Activated T-helper 17 cell treated with anti-CD3 and anti-CD28 coated beads, Interleukin-2, amount 50 U/mL, for 72 hours (primary cell): ENCODE measurements at regions not wholly inside any gene's neighbourhood (a gene's known extent, or its start where the extent isn't known, plus 50 kb on each side); places are given as distances from the start of the nearest gene placed in this dataset.

Source experiments
- ATAC-seq: fragments of 150-1000 bp; cut with Tn5 transposase; replicated peaks from 2 replicates; pipeline ENCODE4 v1.10.0; 2021; ENCODE audit warnings: mild to moderate bottlenecking, moderate library complexity
- H3K27ac Mint-ChIP-seq: one replicate; pipeline ENCODE4 v1.8.0; 2022; ENCODE audit warnings: mixed read lengths
- H3K27me3 Mint-ChIP-seq: one replicate; pipeline ENCODE4 v1.8.0; 2022; ENCODE audit warnings: mixed read lengths
- H3K36me3 Mint-ChIP-seq: one replicate; pipeline ENCODE4 v1.8.0; 2022; ENCODE audit warnings: low read depth, mild to moderate bottlenecking, mixed read lengths
- H3K4me1 Mint-ChIP-seq: one replicate; pipeline ENCODE4 v1.8.0; 2022; ENCODE audit warnings: mixed read lengths
- H3K4me3 Mint-ChIP-seq: one replicate; pipeline ENCODE4 v1.8.0; 2022; ENCODE audit warnings: mild to moderate bottlenecking, mixed read lengths
- H3K9me3 Mint-ChIP-seq: one replicate; pipeline ENCODE4 v1.8.0; 2022; ENCODE audit warnings: mixed read lengths

- no peaks in the 10 kb centered on the region for H3K36me3 Mint-ChIP-seq
- no peaks in the 10 kb centered on the region for H3K4me1 Mint-ChIP-seq
- no peak overlapping the region for H3K4me3 Mint-ChIP-seq
- ATAC-seq: no peak
- H3K27ac Mint-ChIP-seq: no peak overlapping the region
- no peaks in the 10 kb centered on the region for H3K9me3 Mint-ChIP-seq
- peaks cover 3% of the 10 kb centered on the region for H3K27me3 Mint-ChIP-seq
These were observed 101.2 kb upstream of the F3 start for GRCh38 chr1:94642617-94643321.

- no peak overlapping the region for H3K4me3 Mint-ChIP-seq
These were observed 100.4 kb upstream of the F3 start for GRCh38 chr1:94641990-94642389.

GRCh38 chr1:94640125-94640524 lies 98.6 kb upstream of the F3 start:
- H3K4me1 Mint-ChIP-seq: no peaks in the 10 kb centered on the region
- no peaks in the 10 kb centered on the region for H3K36me3 Mint-ChIP-seq
- no peaks in the 10 kb centered on the region for H3K9me3 Mint-ChIP-seq
- H3K27ac Mint-ChIP-seq: no peak overlapping the region
- no peak for ATAC-seq
- no peak overlapping the region for H3K4me3 Mint-ChIP-seq
- H3K27me3 Mint-ChIP-seq: no peaks in the 10 kb centered on the region

More at GRCh38 chr1:94641990-94642389, 100.4 kb upstream of the F3 start:
- Mint-ChIP-seq H3K27ac (no peak overlapping the region), H3K4me1 (no peaks in the 10 kb centered on the region), H3K9me3 (no peaks in the 10 kb centered on the region), H3K36me3 (no peaks in the 10 kb centered on the region), H3K27me3 (no peaks in the 10 kb centered on the region)
- ATAC-seq: no peak

GRCh38 chr1:94637121-94637520 lies 95.6 kb upstream of the F3 start:
- Mint-ChIP-seq H3K4me3 (no peak overlapping the region), H3K36me3 (no peaks in the 10 kb centered on the region), H3K9me3 (no peaks in the 10 kb centered on the region), H3K4me1 (no peaks in the 10 kb centered on the region), H3K27ac (no peak overlapping the region), H3K27me3 (peaks cover 5% of the 10 kb centered on the region)
- ATAC-seq: no peak

- no peak for ATAC-seq
- H3K4me1 Mint-ChIP-seq: no peaks in the 10 kb centered on the region
- peaks cover 8% of the 10 kb centered on the region for H3K27me3 Mint-ChIP-seq
- H3K27ac Mint-ChIP-seq: no peak overlapping the region
- no peak overlapping the region for H3K4me3 Mint-ChIP-seq
- no peaks in the 10 kb centered on the region for H3K36me3 Mint-ChIP-seq
- no peaks in the 10 kb centered on the region for H3K9me3 Mint-ChIP-seq
These were observed 95.1 kb upstream of the F3 start for GRCh38 chr1:94636624-94637023.

- Mint-ChIP-seq H3K4me1 (no peaks in the 10 kb centered on the region), H3K36me3 (no peaks in the 10 kb centered on the region), H3K27ac (no peak overlapping the region), H3K9me3 (no peaks in the 10 kb centered on the region), H3K27me3 (peaks cover 8% of the 10 kb centered on the region), H3K4me3 (no peak overlapping the region)
- ATAC-seq: no peak
These were observed 94.5 kb upstream of the F3 start for GRCh38 chr1:94636100-94636499.

- no peak for ATAC-seq
- Mint-ChIP-seq H3K4me1 (no peaks in the 10 kb centered on the region), H3K4me3 (no peak overlapping the region), H3K9me3 (no peaks in the 10 kb centered on the region), H3K27ac (no peak overlapping the region), H3K36me3 (no peaks in the 10 kb centered on the region), H3K27me3 (peaks cover 8% of the 10 kb centered on the region)
These were observed 93.4 kb upstream of the F3 start for GRCh38 chr1:94634977-94635416.

- Mint-ChIP-seq H3K36me3 (no peaks in the 10 kb centered on the region), H3K4me3 (no peak overlapping the region), H3K27me3 (peaks cover 8% of the 10 kb centered on the region), H3K9me3 (no peaks in the 10 kb centered on the region), H3K4me1 (no peaks in the 10 kb centered on the region), H3K27ac (no peak overlapping the region)
- no peak for ATAC-seq
These were observed 91.5 kb upstream of the F3 start for GRCh38 chr1:94633051-94633450.

- Mint-ChIP-seq H3K4me1 (no peaks in the 10 kb centered on the region), H3K36me3 (no peaks in the 10 kb centered on the region), H3K27me3 (peaks cover 12% of the 10 kb centered on the region), H3K4me3 (no peak overlapping the region), H3K27ac (no peak overlapping the region), H3K9me3 (no peaks in the 10 kb centered on the region)
- ATAC-seq: no peak
These were observed 88.0 kb upstream of the F3 start for GRCh38 chr1:94629259-94630181.

GRCh38 chr1:94628499-94628843 lies 86.9 kb upstream of the F3 start:
- no peaks in the 10 kb centered on the region for H3K9me3 Mint-ChIP-seq
- ATAC-seq: no peak
- no peak overlapping the region for H3K27ac Mint-ChIP-seq
- H3K4me3 Mint-ChIP-seq: no peak overlapping the region
- no peaks in the 10 kb centered on the region for H3K36me3 Mint-ChIP-seq
- H3K27me3 Mint-ChIP-seq: peaks cover 12% of the 10 kb centered on the region
- H3K4me1 Mint-ChIP-seq: no peaks in the 10 kb centered on the region

GRCh38 chr1:94627771-94628498 lies 86.4 kb upstream of the F3 start:
- H3K27ac Mint-ChIP-seq: no peak overlapping the region
- H3K36me3 Mint-ChIP-seq: no peaks in the 10 kb centered on the region
- H3K27me3 Mint-ChIP-seq: peaks cover 10% of the 10 kb centered on the region
- H3K4me3 Mint-ChIP-seq: no peak overlapping the region
- ATAC-seq: no peak
- no peaks in the 10 kb centered on the region for H3K4me1 Mint-ChIP-seq
- H3K9me3 Mint-ChIP-seq: no peaks in the 10 kb centered on the region

- no peak for ATAC-seq
These were observed 82.6 kb upstream of the F3 start for GRCh38 chr1:94624203-94624602.

GRCh38 chr1:94623560-94624148 lies 82.1 kb upstream of the F3 start:
- Mint-ChIP-seq H3K4me1 (no peaks in the 10 kb centered on the region), H3K9me3 (no peaks in the 10 kb centered on the region), H3K36me3 (no peaks in the 10 kb centered on the region), H3K4me3 (no peak overlapping the region), H3K27ac (no peak overlapping the region), H3K27me3 (peaks cover 7% of the 10 kb centered on the region)
- ATAC-seq: no peak

More at GRCh38 chr1:94624203-94624602, 82.6 kb upstream of the F3 start:
- no peak overlapping the region for H3K4me3 Mint-ChIP-seq
- no peak overlapping the region for H3K27ac Mint-ChIP-seq
- H3K27me3 Mint-ChIP-seq: peaks cover 7% of the 10 kb centered on the region
- H3K36me3 Mint-ChIP-seq: no peaks in the 10 kb centered on the region
- H3K4me1 Mint-ChIP-seq: no peaks in the 10 kb centered on the region
- H3K9me3 Mint-ChIP-seq: no peaks in the 10 kb centered on the region

GRCh38 chr1:94622757-94623156 lies 81.2 kb upstream of the F3 start:
- no peak overlapping the region for H3K27ac Mint-ChIP-seq
- no peaks in the 10 kb centered on the region for H3K4me1 Mint-ChIP-seq
- H3K4me3 Mint-ChIP-seq: no peak overlapping the region
- ATAC-seq: no peak
- no peaks in the 10 kb centered on the region for H3K36me3 Mint-ChIP-seq
- peaks cover 14% of the 10 kb centered on the region for H3K27me3 Mint-ChIP-seq
- no peaks in the 10 kb centered on the region for H3K9me3 Mint-ChIP-seq
